HepG2 (cell line): ENCODE measurements at regions not wholly inside any gene's neighbourhood (a gene's known extent, or its start where the extent isn't known, plus 50 kb on each side); places are given as distances from the start of the nearest gene placed in this dataset.

Source experiments
- ATAC-seq: fragments of 200-7000 bp; cut with Tn5 transposase; 3 replicates; pipeline ENCODE4 v1.9.1; 2020; ENCODE audit warnings: mild to moderate bottlenecking, moderate library complexity
- BruUV-seq: library from RNA; stranded (reverse); fragments of 400-500 nt; replicated peaks from 2 replicates; lab custom pipeline; 2021; lab: Mats Ljungman, UMichigan
- CTCF ChIA-PET: fragments of 300-600 bp; formaldehyde crosslinking; extraction: SDS; loops from one replicate; lab custom pipeline; 2021; ENCODE audit warnings: low total read pairs, inconsistent platforms, low intra/inter-chr PET ratio; lab: Yijun Ruan, JAX
- POLR2A ChIA-PET: fragments of 350-600 bp; sonication (Branson Sonifier 250); formaldehyde crosslinking; loops from one replicate; lab custom pipeline; 2020; ENCODE audit warnings: antibody characterized with exemption, inconsistent platforms; lab: Yijun Ruan, JAX
- DNase-seq: peaks from one replicate; pipeline ENCODE4 v3.0.0-alpha.2; 2015; ENCODE audit warnings: low spot score
- FAIRE-seq: peaks from 3 replicates; lab custom pipeline; 2011; peaks lifted over from hg19 to GRCh38; lab: Jason Lieb, UNC
- H2AFZ ChIP-seq: one replicate; pipeline ENCODE4 v1.6.1; 2011; ENCODE audit warnings: low read length, inconsistent platforms
- H3K27ac ChIP-seq: fragments of 300-600 bp; 3 replicates; pipeline ENCODE4 v1.8.0; 2011; ENCODE audit warnings: mixed run types, mild to moderate bottlenecking, mixed read lengths, low read length, inconsistent platforms; ENCODE audit not compliant: insufficient read depth; ENCODE audit errors: extremely low read length
- H3K27me3 ChIP-seq, 2 experiments: fragments of 200-600 bp in 1 of 2; 2 replicates in 1 of 2; 3 replicates in 1 of 2; pipeline versions ENCODE4 v1.6.0 to v1.8.0; 2011; ENCODE audit warnings: low read length in 2 of 2, mild to moderate bottlenecking in 2 of 2, moderate library complexity in 2 of 2, inconsistent platforms in 1 of 2; ENCODE audit not compliant: insufficient read depth in 2 of 2, control insufficient read depth in 1 of 2
- H3K36me3 ChIP-seq, 2 experiments: fragments of 200-600 bp in 1 of 2; replicated peaks in 1 of 2; 2 replicates in 1 of 2; 3 replicates in 1 of 2; pipeline versions ENCODE4 v1.5.1 to v1.8.0; 2011; ENCODE audit warnings: low read length in 2 of 2, inconsistent platforms in 1 of 2; ENCODE audit not compliant: insufficient read depth in 2 of 2, control insufficient read depth in 1 of 2
- H3K4me1 ChIP-seq: 2 replicates; pipeline ENCODE4 v1.5.1; 2012; ENCODE audit warnings: low read length, inconsistent platforms; ENCODE audit not compliant: insufficient read depth
- H3K4me2 ChIP-seq: 2 replicates; pipeline ENCODE4 v1.6.0; 2011; ENCODE audit warnings: low read depth, low read length, inconsistent platforms
- H3K4me3 ChIP-seq, 3 experiments: fragments of 200-600 bp in 1 of 3; sonication (generic), shearing (Covaris generic) in 1 of 3; replicated peaks in 1 of 3; 2 replicates each; pipeline ENCODE4 v1.5.1; 2011 to 2016; ENCODE audit warnings: low read length in 3 of 3, inconsistent platforms in 2 of 3, low read depth in 2 of 3, mild to moderate bottlenecking in 2 of 3, control low read depth in 1 of 3, mixed read lengths in 1 of 3; ENCODE audit not compliant: insufficient read depth in 1 of 3
- H3K79me2 ChIP-seq: one replicate; pipeline ENCODE4 v1.6.1; 2011; ENCODE audit warnings: low read length, inconsistent platforms; ENCODE audit not compliant: insufficient read depth
- H3K9ac ChIP-seq: 2 replicates; pipeline ENCODE4 v1.6.0; 2011; ENCODE audit warnings: mild to moderate bottlenecking, low read depth, low read length, inconsistent platforms; ENCODE audit not compliant: insufficient read depth
- H3K9me3 ChIP-seq: 2 replicates; pipeline ENCODE4 v1.5.1; 2012; ENCODE audit warnings: mild to moderate bottlenecking, low read length
- H4K20me1 ChIP-seq: 2 replicates; pipeline ENCODE4 v1.6.0; 2011; ENCODE audit warnings: inconsistent platforms, mild to moderate bottlenecking, low read length, moderate library complexity; ENCODE audit not compliant: insufficient read depth
- ARID2 ChIP-seq: sonication (generic); formaldehyde crosslinking; IDR thresholded peaks from 2 replicates; pipeline ENCODE4 v1.8.1; 2022; ENCODE audit warnings: mild to moderate bottlenecking, missing genetic modification reagents, borderline replicate concordance
- ARID5B ChIP-seq: IDR thresholded peaks from 2 replicates; pipeline ENCODE4 v1.4.0; 2020; ENCODE audit warnings: mild to moderate bottlenecking, missing genetic modification reagents
- FOXP1 ChIP-seq, 2 experiments: fragments of 450-650 bp in 1 of 2; IDR thresholded peaks; 2 replicates each; pipeline ENCODE4 v1.6.1; 2017 to 2018; ENCODE audit warnings: antibody characterized with exemption in 1 of 2
- GMEB1 ChIP-seq: sonication (generic); formaldehyde crosslinking; IDR thresholded peaks from 2 replicates; pipeline ENCODE4 v1.5.1; 2020; ENCODE audit warnings: missing genetic modification reagents, mild to moderate bottlenecking, borderline replicate concordance
- HINFP ChIP-seq: sonication (generic); formaldehyde crosslinking; IDR thresholded peaks from 2 replicates; pipeline ENCODE4 v1.4.0; 2020; ENCODE audit warnings: low read depth, mild to moderate bottlenecking, missing genetic modification reagents
- HOXA5 ChIP-seq: sonication (generic); formaldehyde crosslinking; IDR thresholded peaks from 2 replicates; pipeline ENCODE4 v1.4.0; 2020; ENCODE audit warnings: missing genetic modification reagents
- IKZF1 ChIP-seq: fragments of 450-650 bp; IDR thresholded peaks from 2 replicates; pipeline ENCODE4 v1.7.1; 2016
- MXD3 ChIP-seq: IDR thresholded peaks from 2 replicates; pipeline ENCODE4 v1.6.1; 2016; ENCODE audit warnings: mild to moderate bottlenecking, missing biosample characterization, missing genetic modification reagents
- RFX1 ChIP-seq: fragments of 450-650 bp; IDR thresholded peaks from 2 replicates; pipeline ENCODE4 v1.6.1; 2017
- SCMH1 ChIP-seq: sonication (generic); formaldehyde crosslinking; IDR thresholded peaks from 2 replicates; pipeline ENCODE4 v1.9.0; 2021; ENCODE audit warnings: missing genetic modification reagents, mild to moderate bottlenecking, borderline replicate concordance
- STAT5B ChIP-seq: sonication (generic); formaldehyde crosslinking; IDR thresholded peaks from 2 replicates; pipeline ENCODE4 v1.4.0; 2020; ENCODE audit warnings: missing genetic modification reagents
- ZNF276 ChIP-seq: sonication (generic); formaldehyde crosslinking; IDR thresholded peaks from 2 replicates; pipeline ENCODE4 v1.4.0; 2020; ENCODE audit warnings: mild to moderate bottlenecking, low read depth, missing genetic modification reagents
- ZNF761 ChIP-seq: sonication (generic); formaldehyde crosslinking; conservative IDR thresholded peaks from 2 replicates; pipeline ENCODE4 v1.4.0; 2020; ENCODE audit warnings: mild to moderate bottlenecking, missing genetic modification reagents
- ZNF766 ChIP-seq: sonication (generic); formaldehyde crosslinking; IDR thresholded peaks from 2 replicates; pipeline ENCODE4 v1.5.0; 2020; ENCODE audit warnings: missing genetic modification reagents, borderline replicate concordance
- ZSCAN22 ChIP-seq: sonication (generic); formaldehyde crosslinking; IDR thresholded peaks from 2 replicates; pipeline ENCODE4 v1.4.0; 2020; ENCODE audit warnings: mild to moderate bottlenecking, missing genetic modification reagents
- WGBS: methylation state at CpG from one replicate; pipeline ENCODE4 v1.1.6; 2017; ENCODE audit warnings: low lambda C conversion rate; 5-methylcytosine and 5-hydroxymethylcytosine counted together
- in situ Hi-C: cut with HindIII; loops from 2 replicates; pipeline ENCODE4 v1.10.0; 2017; ENCODE audit warnings: low pct_unique_long_range_greater_than_20kb; ENCODE audit not compliant: extremely low pct_ligation_motif_present
- intact Hi-C: fragments of 100-400 bp; cut with micrococcal nuclease; formaldehyde crosslinking; loops from one replicate; pipeline ENCODE4 v1.10.0; 2022; ENCODE audit not compliant: unreplicated experiment

- Histone ChIP-seq H3K79me2 (no peaks in the 10 kb centered on the region), H3K4me3 (no peak overlapping the region), H3K4me2 (no peak overlapping the region), H3K27me3 (0 out of 5 replicates have a peak, but pooled peaks cover 0 to 12% of the 10 kb centered on the region in 2 experiments), H3K36me3 (no peaks in the 10 kb centered on the region), H2AFZ (no peak overlapping the region), H3K9ac (no peak overlapping the region), H4K20me1 (no peaks in the 10 kb centered on the region; the same call in 1 of the 2 replicates), H3K27ac (no peak overlapping the region), H3K9me3 (no peaks in the 10 kb centered on the region), H3K4me1 (no peaks in the 10 kb centered on the region)
- DNase-seq: no peak
- TF ChIP-seq ZNF276 (CRISPR knock-in tag): no peak
- no peak for TF ChIP-seq MXD3 (CRISPR knock-in tag)
- TF ChIP-seq RFX1: no peak
- TF ChIP-seq ZSCAN22 (CRISPR knock-in tag): no peak
- TF ChIP-seq ARID5B (CRISPR knock-in tag): no peak
- TF ChIP-seq ARID2 (CRISPR knock-in tag): no peak
- TF ChIP-seq GMEB1 (CRISPR knock-in tag): no peak
- no peak for TF ChIP-seq FOXP1 (IDR thresholded peaks at IDR 0.05)
- TF ChIP-seq FOXP1 (CRISPR knock-in tag; IDR thresholded peaks at IDR 0.05): no peak
- no peak for TF ChIP-seq HINFP
- TF ChIP-seq HOXA5 (CRISPR knock-in tag): no peak
- TF ChIP-seq STAT5B (CRISPR knock-in tag): no peak
- TF ChIP-seq IKZF1: no peak
- no peak for TF ChIP-seq ZNF761
- TF ChIP-seq ZNF766: no peak
- TF ChIP-seq SCMH1 (CRISPR knock-in tag): no peak
- intact Hi-C loops: no loop called here
- ATAC-seq: no peak
- peak; percentile 26 for FAIRE-seq
- CTCF ChIA-PET: no interaction called here
- no TSS peak for BruUV-seq
- POLR2A ChIA-PET: no interaction called here
- in situ Hi-C loops: no loop called here
- WGBS: 1% methylated on average over 2 of the region's 2 CpGs
Measured at GRCh38 chr2:37848451-37848850, 76.6 kb upstream of the RMDN2 start.
